Breast epithelium (tissue), 4 donors: ENCODE measurements at regions not wholly inside any gene's neighbourhood (a gene's known extent, or its start where the extent isn't known, plus 50 kb on each side); places are given as distances from the start of the nearest gene placed in this dataset.

Experiments used
- DNase-seq, 2 donors: peaks; one replicate each; pipeline ENCODE4 v3.0.0-alpha.2; 2019; ENCODE audit warnings: low spot score in 2 of 2
- H3K27ac ChIP-seq, 2 donors: fragments of 200-600 bp; sonication (generic) in 1 of 2; one replicate each; pipeline ENCODE4 v1.5.1; 2016 to 2019; ENCODE audit warnings: mild to moderate bottlenecking in 1 of 2
- H3K27me3 ChIP-seq, 2 donors: fragments of 200-600 bp; sonication (generic) in 1 of 2; one replicate each; pipeline versions ENCODE4 v1.5.1 to v1.6.0; 2017 to 2019; ENCODE audit warnings: control low read depth in 1 of 2, mild to moderate bottlenecking in 1 of 2
- H3K36me3 ChIP-seq: fragments of 200-600 bp; one replicate; pipeline ENCODE4 v1.5.1; 2019
- H3K4me1 ChIP-seq, 2 donors: fragments of 200-600 bp; sonication (generic); one replicate each; pipeline ENCODE4 v1.5.1; 2016 to 2019; ENCODE audit warnings: control low read depth in 1 of 2
- H3K4me3 ChIP-seq, 3 donors: fragments of 200-600 bp; sonication (generic); 1 replicate in 2 of 3; 2 replicates in 1 of 3; pipeline ENCODE4 v1.5.1; 2016 to 2019; ENCODE audit warnings: mild to moderate bottlenecking in 3 of 3, moderate library complexity in 2 of 3
- H3K9me3 ChIP-seq, 2 donors: fragments of 200-600 bp; sonication (generic) in 1 of 2; one replicate each; pipeline ENCODE4 v1.5.1; 2016 to 2019; ENCODE audit warnings: control low read depth in 1 of 2
- POLR2A ChIP-seq: fragments of 450-650 bp; IDR thresholded peaks from one replicate; pipeline ENCODE4 v1.6.1; 2016; ENCODE audit warnings: antibody characterized with exemption, mild to moderate bottlenecking, moderate library complexity
- POLR2AphosphoS5 ChIP-seq, 3 donors: sonication (generic); formaldehyde crosslinking; IDR thresholded peaks; one replicate each; pipeline ENCODE4 v1.6.1; 2017; ENCODE audit warnings: antibody characterized with exemption in 3 of 3
- intact Hi-C: fragments of 100-400 bp; cut with DNase I; formaldehyde crosslinking; loops from one replicate; pipeline ENCODE4 v1.15.1; 2023; ENCODE audit warnings: low total_unique reads
- TF ChIP-seq, protein P1 (sequence below), 3 donors: fragments of 450-650 bp; IDR thresholded peaks; one replicate each; pipeline ENCODE4 v1.5.1; 2016 to 2017; ENCODE audit warnings: antibody characterized with exemption in 3 of 3, mild to moderate bottlenecking in 3 of 3, moderate library complexity in 3 of 3

DNA sequence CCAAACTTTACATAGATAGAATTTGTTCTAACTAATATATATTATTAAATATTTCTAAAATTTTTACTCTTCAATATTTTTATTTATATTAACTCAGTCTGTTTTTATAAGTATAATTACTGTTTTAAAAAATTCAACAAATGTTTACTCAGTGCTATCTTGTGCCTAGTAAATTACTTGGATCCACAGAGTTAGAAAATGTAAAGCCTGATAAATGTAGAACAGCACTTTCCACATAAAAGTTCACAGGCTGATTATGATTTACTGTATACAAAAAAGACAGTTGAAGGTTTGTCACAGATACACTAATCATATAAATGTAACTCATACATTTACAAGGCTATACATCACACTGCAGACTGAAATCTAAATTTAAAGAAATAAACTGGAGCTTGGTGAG lies 170.0 kb downstream of the FOXG1 start:
- Histone ChIP-seq H3K27me3 (no peaks in the 10 kb centered on the region), H3K9me3 (peaks cover 0 to 18% of the 10 kb centered on the region in 2 donors), H3K27ac (no peak overlapping the region), H3K4me3 (no peak overlapping the region), H3K4me1 (no peaks in the 10 kb centered on the region), H3K36me3 (no peaks in the 10 kb centered on the region)
- no peak for DNase-seq
- intact Hi-C loops = no loop called here
- TF ChIP-seq, protein P1, sequence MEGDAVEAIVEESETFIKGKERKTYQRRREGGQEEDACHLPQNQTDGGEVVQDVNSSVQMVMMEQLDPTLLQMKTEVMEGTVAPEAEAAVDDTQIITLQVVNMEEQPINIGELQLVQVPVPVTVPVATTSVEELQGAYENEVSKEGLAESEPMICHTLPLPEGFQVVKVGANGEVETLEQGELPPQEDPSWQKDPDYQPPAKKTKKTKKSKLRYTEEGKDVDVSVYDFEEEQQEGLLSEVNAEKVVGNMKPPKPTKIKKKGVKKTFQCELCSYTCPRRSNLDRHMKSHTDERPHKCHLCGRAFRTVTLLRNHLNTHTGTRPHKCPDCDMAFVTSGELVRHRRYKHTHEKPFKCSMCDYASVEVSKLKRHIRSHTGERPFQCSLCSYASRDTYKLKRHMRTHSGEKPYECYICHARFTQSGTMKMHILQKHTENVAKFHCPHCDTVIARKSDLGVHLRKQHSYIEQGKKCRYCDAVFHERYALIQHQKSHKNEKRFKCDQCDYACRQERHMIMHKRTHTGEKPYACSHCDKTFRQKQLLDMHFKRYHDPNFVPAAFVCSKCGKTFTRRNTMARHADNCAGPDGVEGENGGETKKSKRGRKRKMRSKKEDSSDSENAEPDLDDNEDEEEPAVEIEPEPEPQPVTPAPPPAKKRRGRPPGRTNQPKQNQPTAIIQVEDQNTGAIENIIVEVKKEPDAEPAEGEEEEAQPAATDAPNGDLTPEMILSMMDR (IDR thresholded peaks at IDR 0.05) = no peak
- TF ChIP-seq POLR2AphosphoS5 (IDR thresholded peaks at IDR 0.05) (no peak), POLR2A (no peak)

GRCh38 chr14:28941758-28942157 lies 175.2 kb downstream of the FOXG1 start:
- no peak overlapping the region for H3K4me3 ChIP-seq
- DNase-seq = no peak
- H3K27ac ChIP-seq = no peak overlapping the region
- TF ChIP-seq POLR2A (no peak), POLR2AphosphoS5 (IDR thresholded peaks at IDR 0.05) (no peak)
- H3K9me3 ChIP-seq = no peaks in the 10 kb centered on the region
- H3K27me3 ChIP-seq = no peaks in the 10 kb centered on the region
- no peaks in the 10 kb centered on the region for H3K4me1 ChIP-seq
- intact Hi-C loops = no loop called here
- H3K36me3 ChIP-seq = no peaks in the 10 kb centered on the region

- Histone ChIP-seq H3K36me3 (no peaks in the 10 kb centered on the region), H3K4me1 (no peaks in the 10 kb centered on the region), H3K27ac (no peak overlapping the region), H3K27me3 (no peaks in the 10 kb centered on the region), H3K4me3 (no peak overlapping the region), H3K9me3 (no peaks in the 10 kb centered on the region)
- TF ChIP-seq POLR2AphosphoS5 (IDR thresholded peaks at IDR 0.05) = no peak
- TF ChIP-seq POLR2A = no peak
- TF ChIP-seq, protein P1 (IDR thresholded peaks at IDR 0.05) = no peak
- intact Hi-C loops = no loop called here
- DNase-seq = no peak
Measured at GRCh38 chr14:28944605-28945004, 178.0 kb downstream of the FOXG1 start.

- TF ChIP-seq POLR2A = no peak
- TF ChIP-seq, protein P1 (IDR thresholded peaks at IDR 0.05) = no peak
- no peak for TF ChIP-seq POLR2AphosphoS5 (IDR thresholded peaks at IDR 0.05)
- intact Hi-C loops = no loop called here
- Histone ChIP-seq H3K27ac (no peak overlapping the region), H3K4me3 (no peak overlapping the region), H3K9me3 (no peaks in the 10 kb centered on the region), H3K27me3 (no peaks in the 10 kb centered on the region), H3K36me3 (no peaks in the 10 kb centered on the region), H3K4me1 (no peaks in the 10 kb centered on the region)
- no peak for DNase-seq
Measured at GRCh38 chr14:28946267-28946666, 179.7 kb downstream of the FOXG1 start.

DNA sequence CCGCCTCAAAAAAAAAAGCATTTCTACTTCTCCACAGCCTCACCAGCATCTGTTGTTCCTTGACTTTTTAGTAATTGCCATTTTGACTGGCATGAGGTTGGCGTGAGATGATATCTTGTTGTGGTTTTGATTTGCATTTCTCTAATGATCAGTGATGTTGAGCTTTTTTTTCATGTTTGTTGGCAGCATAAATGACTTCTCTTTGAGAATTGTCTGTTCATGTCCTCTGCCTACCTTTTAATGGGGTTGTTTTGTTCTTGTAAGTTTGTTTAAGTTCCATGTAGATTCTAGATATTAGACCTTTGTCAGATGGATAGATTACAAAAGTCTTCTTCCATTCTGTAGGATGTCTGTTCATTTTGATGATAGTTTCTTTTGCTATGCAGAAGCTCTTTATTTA lies 182.9 kb downstream of the FOXG1 start:
- Histone ChIP-seq H3K9me3 (no peaks in the 10 kb centered on the region), H3K27me3 (no peaks in the 10 kb centered on the region), H3K4me1 (no peaks in the 10 kb centered on the region), H3K36me3 (no peaks in the 10 kb centered on the region), H3K27ac (no peak overlapping the region), H3K4me3 (no peak overlapping the region)
- no peak for DNase-seq
- no peak for TF ChIP-seq POLR2AphosphoS5 (IDR thresholded peaks at IDR 0.05)
- TF ChIP-seq, protein P1 (IDR thresholded peaks at IDR 0.05) = no peak
- no peak for TF ChIP-seq POLR2A
- intact Hi-C loops = no loop called here

DNA sequence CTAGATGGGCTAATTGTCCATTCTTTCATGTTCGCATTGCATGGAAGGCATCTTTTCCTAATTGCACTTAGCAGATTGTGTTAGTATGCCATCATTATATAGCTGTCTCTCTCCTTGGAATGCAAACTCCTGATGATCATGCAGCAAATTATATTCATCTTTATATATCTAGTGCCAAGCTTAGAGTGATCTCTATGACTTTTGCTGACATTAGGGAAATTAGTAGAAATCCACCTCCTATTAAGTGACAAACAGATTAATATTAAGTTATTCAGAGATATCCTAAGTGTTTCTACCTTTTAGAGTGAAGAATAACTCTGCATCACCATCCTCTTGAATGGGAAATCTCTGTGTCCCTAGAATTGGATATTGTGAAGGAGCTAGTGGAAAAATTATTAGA lies 185.6 kb downstream of the FOXG1 start:
- H3K4me3 ChIP-seq = no peak overlapping the region
- no peak for DNase-seq
- no peaks in the 10 kb centered on the region for H3K4me1 ChIP-seq
- H3K36me3 ChIP-seq = no peaks in the 10 kb centered on the region
- no peaks in the 10 kb centered on the region for H3K9me3 ChIP-seq
- intact Hi-C loops = no loop called here
- H3K27me3 ChIP-seq = no peaks in the 10 kb centered on the region
- TF ChIP-seq, protein P1 (IDR thresholded peaks at IDR 0.05) = no peak
- no peak for TF ChIP-seq POLR2A
- no peak for TF ChIP-seq POLR2AphosphoS5 (IDR thresholded peaks at IDR 0.05)
- H3K27ac ChIP-seq = no peak overlapping the region
